OCI-LY7 (cell line): ENCODE measurements at regions not wholly inside any gene's neighbourhood (a gene's known extent, or its start where the extent isn't known, plus 50 kb on each side); places are given as distances from the start of the nearest gene placed in this dataset.

ENCODE experiments used
- BruUV-seq: library from RNA; stranded (reverse); fragments of 400-500 nt; replicated peaks from 2 replicates; lab custom pipeline; 2021; lab: Mats Ljungman, UMichigan
- CTCF ChIA-PET: fragments of 300-600 bp; sonication (Branson Sonifier 250); formaldehyde crosslinking; loops from one replicate; lab custom pipeline; 2022; ENCODE audit warnings: antibody characterized with exemption; ENCODE audit not compliant: unreplicated experiment; lab: Charles Lee
- POLR2A ChIA-PET: fragments of 300-600 bp; sonication (Branson Sonifier 250); formaldehyde crosslinking; loops from one replicate; lab custom pipeline; 2022; ENCODE audit warnings: antibody characterized with exemption; lab: Charles Lee
- DNase-seq: peaks from one replicate; pipeline ENCODE4 v3.0.0-alpha.2; 2015; ENCODE audit warnings: low spot score
- H2AFZ ChIP-seq: fragments of 200-600 bp; sonication (generic), shearing (Covaris generic); 2 replicates; pipeline ENCODE4 v1.6.1; 2014; ENCODE audit warnings: mild to moderate bottlenecking, antibody characterized with exemption, low read length, moderate library complexity
- H3K27ac ChIP-seq: fragments of 200-600 bp; sonication (generic); 2 replicates; pipeline ENCODE4 v1.5.1; 2014; ENCODE audit warnings: mixed run types, low read depth, mild to moderate bottlenecking, moderate library complexity, low read length, inconsistent platforms; ENCODE audit not compliant: poor library complexity, severe bottlenecking
- H3K36me3 ChIP-seq: fragments of 200-600 bp; sonication (generic); 2 replicates; pipeline ENCODE4 v1.6.1; 2014; ENCODE audit warnings: mild to moderate bottlenecking, antibody characterized with exemption, low read length, moderate library complexity, mixed read lengths; ENCODE audit not compliant: insufficient read depth
- H3K4me1 ChIP-seq: fragments of 200-600 bp; sonication (generic); 2 replicates; pipeline ENCODE4 v1.5.1; 2014; ENCODE audit warnings: mild to moderate bottlenecking, low read length; ENCODE audit not compliant: insufficient read depth, poor library complexity, severe bottlenecking
- H3K4me2 ChIP-seq: fragments of 200-600 bp; sonication (generic); 2 replicates; pipeline ENCODE4 v1.6.1; 2014; ENCODE audit warnings: mild to moderate bottlenecking, low read length
- H3K4me3 ChIP-seq: fragments of 200-600 bp; sonication (generic); 2 replicates; pipeline ENCODE4 v1.5.1; 2014; ENCODE audit warnings: mild to moderate bottlenecking, low read depth, low read length; ENCODE audit not compliant: poor library complexity, severe bottlenecking
- H3K79me2 ChIP-seq: fragments of 200-600 bp; sonication (generic); 2 replicates; pipeline ENCODE4 v1.6.1; 2016; ENCODE audit warnings: low read depth, mild to moderate bottlenecking, low read length, moderate library complexity, mixed read lengths; ENCODE audit not compliant: insufficient read depth
- H3K9me2 ChIP-seq: fragments of 200-600 bp; sonication (generic); 2 replicates; pipeline ENCODE4 v1.6.1; 2016; ENCODE audit warnings: mild to moderate bottlenecking, low read length, mixed read lengths; ENCODE audit not compliant: insufficient read depth
- H3K9me3 ChIP-seq: fragments of 200-600 bp; sonication (generic); 2 replicates; pipeline ENCODE4 v1.6.1; 2014; ENCODE audit warnings: mild to moderate bottlenecking, mixed run types, low read length, mixed read lengths
- H4K20me1 ChIP-seq: fragments of 200-600 bp; sonication (generic); 2 replicates; pipeline ENCODE4 v1.6.1; 2014; ENCODE audit warnings: mild to moderate bottlenecking, antibody characterized with exemption, low read length, moderate library complexity, mixed read lengths; ENCODE audit not compliant: insufficient read depth
- CTCF ChIP-seq: fragments of 200-600 bp; sonication (generic); conservative IDR thresholded peaks from 2 replicates; pipeline ENCODE4 v1.5.1; 2014; ENCODE audit warnings: mild to moderate bottlenecking, antibody characterized with exemption, low read length, moderate library complexity, mixed read lengths
- EZH2phosphoT487 ChIP-seq: fragments of 200-600 bp; sonication (generic); IDR thresholded peaks from 2 replicates; pipeline ENCODE4 v1.6.1; 2018; ENCODE audit warnings: low read depth, borderline replicate concordance, mild to moderate bottlenecking, mixed run types, antibody characterized with exemption, low read length, moderate library complexity, mixed read lengths
- intact Hi-C: fragments of 100-400 bp; cut with micrococcal nuclease; formaldehyde crosslinking; loops from one replicate; pipeline ENCODE4 v1.10.0; 2022; ENCODE audit not compliant: unreplicated experiment

- no peaks in the 10 kb centered on the region for H4K20me1 ChIP-seq
- TF ChIP-seq EZH2phosphoT487 (no peak), CTCF (no peak)
- no peaks in the 10 kb centered on the region for H3K4me1 ChIP-seq
- DNase-seq = no peak
- H3K9me3 ChIP-seq = no peaks in the 10 kb centered on the region
- no peak overlapping the region for H3K4me2 ChIP-seq
- no peaks in the 10 kb centered on the region for H3K79me2 ChIP-seq
- no peak overlapping the region for H3K4me3 ChIP-seq
- H3K9me2 ChIP-seq = no peaks in the 10 kb centered on the region
- CTCF ChIA-PET = no interaction called here
- no peaks in the 10 kb centered on the region for H3K36me3 ChIP-seq
- intact Hi-C loops = no loop called here
- POLR2A ChIA-PET = interaction anchor here (0.6 kb wide), 1 partner anchor 168 kb away, joined by 4 read pairs; no protein-coding TSS in a partner anchor
- H2AFZ ChIP-seq = no peak overlapping the region
- no TSS peak for BruUV-seq
- no peak overlapping the region for H3K27ac ChIP-seq
Measured at GRCh38 chr6:23736577-23736976, 389.4 kb upstream of the NRSN1 start.

- CTCF ChIA-PET = no interaction called here
- intact Hi-C loops = no loop called here
- POLR2A ChIA-PET = no interaction called here
- Histone ChIP-seq H3K9me3 (no peaks in the 10 kb centered on the region), H3K4me2 (no peak overlapping the region), H4K20me1 (no peaks in the 10 kb centered on the region), H3K36me3 (no peaks in the 10 kb centered on the region), H3K4me1 (no peaks in the 10 kb centered on the region), H3K27ac (no peak overlapping the region), H3K9me2 (no peaks in the 10 kb centered on the region), H3K79me2 (no peaks in the 10 kb centered on the region), H2AFZ (no peak overlapping the region), H3K4me3 (no peak overlapping the region)
- BruUV-seq = no TSS peak
- no peak for DNase-seq
- TF ChIP-seq EZH2phosphoT487 (no peak), CTCF (no peak)
Measured at GRCh38 chr6:23747239-23747638, 378.8 kb upstream of the NRSN1 start.

- Histone ChIP-seq H2AFZ (no peak overlapping the region), H3K4me1 (no peaks in the 10 kb centered on the region), H3K9me3 (0 out of 2 replicates have a peak, but pooled peaks cover 5% of the 10 kb centered on the region), H4K20me1 (no peaks in the 10 kb centered on the region), H3K36me3 (no peaks in the 10 kb centered on the region), H3K9me2 (no peaks in the 10 kb centered on the region), H3K79me2 (no peaks in the 10 kb centered on the region), H3K4me3 (no peak overlapping the region), H3K27ac (no peak overlapping the region), H3K4me2 (no peak overlapping the region)
- CTCF ChIA-PET = no interaction called here
- no TSS peak for BruUV-seq
- DNase-seq = no peak
- POLR2A ChIA-PET = no interaction called here
- TF ChIP-seq EZH2phosphoT487 = no peak
- no peak for TF ChIP-seq CTCF
- intact Hi-C loops = no loop called here
Measured at GRCh38 chr6:23752414-23752813, 373.6 kb upstream of the NRSN1 start.
